Psoas muscle (tissue), 7 donors: ENCODE measurements at regions not wholly inside any gene's neighbourhood (a gene's known extent, or its start where the extent isn't known, plus 50 kb on each side); places are given as distances from the start of the nearest gene placed in this dataset.

Experiments used
- ATAC-seq, 4 donors: fragments of 200-7000 bp; cut with Tn5 transposase; one replicate each; pipeline ENCODE4 v1.9.1; 2020; ENCODE audit warnings: moderate library complexity in 3 of 4, mild to moderate bottlenecking in 2 of 4
- DNase-seq, 2 donors: peaks; one replicate each; pipeline ENCODE4 v3.0.0-alpha.2; 2020
- H3K27ac ChIP-seq: fragments of 200-600 bp; one replicate; pipeline ENCODE4 v1.8.0; 2022
- H3K27me3 ChIP-seq, 3 donors: fragments of 200-600 bp in 1 of 3; one replicate each; pipeline versions ENCODE4 v1.6.1 to v1.8.0; 2013 to 2022; ENCODE audit warnings: low read length in 2 of 3, mild to moderate bottlenecking in 2 of 3, moderate library complexity in 1 of 3; ENCODE audit not compliant: insufficient read depth in 3 of 3
- H3K36me3 ChIP-seq, 2 donors: fragments of 200-600 bp in 1 of 2; one replicate each; pipeline versions ENCODE4 v1.6.1 to v1.8.0; 2013 to 2022; ENCODE audit warnings: low read depth in 1 of 2, mild to moderate bottlenecking in 1 of 2, moderate library complexity in 1 of 2; ENCODE audit not compliant: insufficient read depth in 1 of 2
- H3K4me1 ChIP-seq: fragments of 200-600 bp; one replicate; pipeline ENCODE4 v1.8.0; 2022
- H3K4me3 ChIP-seq: fragments of 200-600 bp; one replicate; pipeline ENCODE4 v1.8.0; 2022; ENCODE audit warnings: mild to moderate bottlenecking
- H3K9me3 ChIP-seq: fragments of 200-600 bp; one replicate; pipeline ENCODE4 v1.8.0; 2022
- CTCF ChIP-seq: fragments of 200-600 bp; IDR thresholded peaks from one replicate; pipeline ENCODE4 v1.8.0; 2022; ENCODE audit warnings: antibody characterized with exemption
- WGBS, 3 donors: extraction: QIAGEN DNeasy Blood & Tissue Kit; methylation state at CpG; one replicate each; pipeline versions ENCODE4 v1.1.6 to v1.1.7; 2013; 5-methylcytosine and 5-hydroxymethylcytosine counted together
- intact Hi-C, 2 donors: fragments of 100-400 bp; cut with DNase I; formaldehyde crosslinking; loops; one replicate each; pipeline versions ENCODE4 v1.11.0 to v1.14.2; 2022
- donor health status: healthy with polysubstance abuse.
- donor health status: DM: no; HTN: no; CAD: no; lungs with moderate emphysema.
- donor health status: Bipolar disorder and iron deficiency.
- donor health status: healthy.
- donor health status: DM: yes; HTN: yes; CAD: no.
- donor health status: DM: no; HTN: no; CAD: no.
- donor health status: DM: yes; HTN: yes; CAD: no.

- TF ChIP-seq CTCF = no peak
- Histone ChIP-seq H3K27ac (no peak overlapping the region), H3K9me3 (no peaks in the 10 kb centered on the region), H3K27me3 (peaks cover 0 to 3% (median 0%) of the 10 kb centered on the region in 3 donors), H3K4me3 (no peak overlapping the region), H3K36me3 (no peaks in the 10 kb centered on the region), H3K4me1 (no peaks in the 10 kb centered on the region)
- WGBS, 3 donors = 61 to 67% (median 63%) methylated on average over 3 of the region's 3 CpGs
- DNase-seq (no peak), ATAC-seq (no peak)
- intact Hi-C loops = no loop called here
These were observed 149.7 kb upstream of the PIK3C3 start for GRCh38 chr18:41805341-41805740.

DNA sequence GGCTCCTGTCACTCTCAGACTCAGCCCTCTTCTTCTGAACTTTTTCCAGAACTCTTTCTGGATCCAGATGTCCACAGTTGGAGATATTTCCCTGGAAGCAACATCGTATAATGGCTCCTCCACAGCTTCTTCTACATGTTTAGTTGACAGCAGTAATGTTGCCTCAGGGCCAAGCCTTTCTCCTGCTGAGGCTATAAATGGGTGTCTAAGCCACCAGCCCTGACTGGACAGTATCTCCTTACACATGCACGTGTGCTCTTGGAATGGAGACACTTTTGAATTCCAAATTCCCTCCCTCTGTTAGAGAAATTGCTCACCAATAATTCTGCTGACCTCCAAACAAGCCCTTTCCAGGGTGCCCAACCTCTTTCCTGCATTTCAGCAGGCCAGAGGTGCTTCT is 156.2 kb upstream of the PIK3C3 start:
- 25 to 38% (median 33%) methylated on average over 2 of the region's 2 CpGs for WGBS, 3 donors
- no peak overlapping the region for H3K27ac ChIP-seq
- no peak for ATAC-seq
- no peaks in the 10 kb centered on the region for H3K4me1 ChIP-seq
- no peak for DNase-seq
- peaks cover 0 to 3% (median 0%) of the 10 kb centered on the region in 3 donors for H3K27me3 ChIP-seq
- intact Hi-C loops = no loop called here
- TF ChIP-seq CTCF = no peak
- no peaks in the 10 kb centered on the region for H3K36me3 ChIP-seq
- no peak overlapping the region for H3K4me3 ChIP-seq
- H3K9me3 ChIP-seq = no peaks in the 10 kb centered on the region

GRCh38 chr18:41790687-41791086 is 164.3 kb upstream of the PIK3C3 start:
- Histone ChIP-seq H3K36me3 (no peaks in the 10 kb centered on the region), H3K4me1 (no peaks in the 10 kb centered on the region), H3K27ac (no peak overlapping the region), H3K9me3 (no peaks in the 10 kb centered on the region), H3K4me3 (no peak overlapping the region), H3K27me3 (no peaks in the 10 kb centered on the region)
- intact Hi-C loops = no loop called here
- ATAC-seq = no peak
- WGBS, 3 donors = 33 to 40% (median 38%) methylated on average over 5 of the region's 5 CpGs
- no peak for TF ChIP-seq CTCF
- DNase-seq = no peak

- Histone ChIP-seq H3K36me3 (no peaks in the 10 kb centered on the region), H3K9me3 (no peaks in the 10 kb centered on the region), H3K27ac (no peak overlapping the region), H3K27me3 (no peaks in the 10 kb centered on the region), H3K4me3 (no peak overlapping the region), H3K4me1 (no peaks in the 10 kb centered on the region)
- ATAC-seq (no peak), DNase-seq (no peak)
- intact Hi-C loops = no loop called here
- 67 to 80% (median 74%) methylated on average over 2 of the region's 2 CpGs for WGBS, 3 donors
- no peak for TF ChIP-seq CTCF
These were observed 166.0 kb upstream of the PIK3C3 start for GRCh38 chr18:41789001-41789400.

DNA sequence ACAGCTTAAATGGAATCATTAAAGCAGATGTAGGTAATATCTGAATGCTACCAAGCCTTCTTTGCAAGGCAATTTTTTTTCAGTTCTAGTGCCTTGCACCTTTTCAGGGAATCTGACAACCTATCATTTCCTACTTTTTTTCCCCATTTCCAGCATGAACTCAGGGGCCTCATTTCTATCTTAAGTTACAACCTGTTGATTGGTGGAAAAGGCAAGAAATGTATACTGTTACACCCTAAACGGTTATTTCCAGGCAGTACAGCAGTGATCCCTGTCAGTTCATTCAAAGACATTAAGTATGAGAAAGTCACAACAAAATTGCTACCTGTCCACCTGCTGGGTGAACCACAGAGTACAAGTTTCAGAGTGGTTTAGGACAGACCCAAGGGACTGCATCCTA is 171.2 kb upstream of the PIK3C3 start:
- intact Hi-C loops = no loop called here
- DNase-seq = no peak
- no peak for TF ChIP-seq CTCF
- Histone ChIP-seq H3K36me3 (no peaks in the 10 kb centered on the region), H3K4me3 (no peak overlapping the region), H3K4me1 (no peaks in the 10 kb centered on the region), H3K27ac (no peak overlapping the region), H3K27me3 (no peaks in the 10 kb centered on the region), H3K9me3 (peaks cover 4% of the 10 kb centered on the region)
- no peak for ATAC-seq
- 8 to 16% (median 12%) methylated on average over 1 of the region's 1 CpG for WGBS, 3 donors
